22Rv1 (cell line): ENCODE measurements at regions not wholly inside any gene's neighbourhood (a gene's known extent, or its start where the extent isn't known, plus 50 kb on each side); places are given as distances from the start of the nearest gene placed in this dataset.

Source experiments
- ZFX ChIP-seq: fragments of 450-650 bp; IDR thresholded peaks from 2 replicates; pipeline ENCODE4 v1.6.1; 2017; ENCODE audit warnings: antibody characterized with exemption, borderline replicate concordance
- TF ChIP-seq, protein P1 (sequence below): fragments of 450-650 bp; IDR thresholded peaks from 2 replicates; pipeline ENCODE4 v1.5.1; 2017; ENCODE audit warnings: mild to moderate bottlenecking

DNA sequence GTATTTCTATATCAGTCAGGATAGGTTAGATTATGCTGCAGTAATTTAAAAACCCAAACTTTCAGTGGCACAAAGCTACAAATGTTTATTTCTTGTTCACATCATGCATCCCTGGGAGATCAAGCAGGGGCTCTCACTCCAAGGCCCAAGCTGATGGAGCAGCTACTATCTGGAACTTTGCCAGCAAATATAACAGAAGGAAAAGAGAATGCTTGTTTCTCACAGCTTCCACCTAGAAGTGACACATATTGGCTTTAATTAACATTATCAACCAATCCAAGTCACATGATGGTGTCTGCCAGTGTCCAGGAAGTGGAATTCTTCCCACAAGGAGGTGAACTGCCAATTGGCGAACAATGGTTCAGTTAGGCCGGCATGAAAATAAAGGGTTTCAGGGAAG is 306.9 kb downstream of the BCL11A start:
- TF ChIP-seq, protein P1, sequence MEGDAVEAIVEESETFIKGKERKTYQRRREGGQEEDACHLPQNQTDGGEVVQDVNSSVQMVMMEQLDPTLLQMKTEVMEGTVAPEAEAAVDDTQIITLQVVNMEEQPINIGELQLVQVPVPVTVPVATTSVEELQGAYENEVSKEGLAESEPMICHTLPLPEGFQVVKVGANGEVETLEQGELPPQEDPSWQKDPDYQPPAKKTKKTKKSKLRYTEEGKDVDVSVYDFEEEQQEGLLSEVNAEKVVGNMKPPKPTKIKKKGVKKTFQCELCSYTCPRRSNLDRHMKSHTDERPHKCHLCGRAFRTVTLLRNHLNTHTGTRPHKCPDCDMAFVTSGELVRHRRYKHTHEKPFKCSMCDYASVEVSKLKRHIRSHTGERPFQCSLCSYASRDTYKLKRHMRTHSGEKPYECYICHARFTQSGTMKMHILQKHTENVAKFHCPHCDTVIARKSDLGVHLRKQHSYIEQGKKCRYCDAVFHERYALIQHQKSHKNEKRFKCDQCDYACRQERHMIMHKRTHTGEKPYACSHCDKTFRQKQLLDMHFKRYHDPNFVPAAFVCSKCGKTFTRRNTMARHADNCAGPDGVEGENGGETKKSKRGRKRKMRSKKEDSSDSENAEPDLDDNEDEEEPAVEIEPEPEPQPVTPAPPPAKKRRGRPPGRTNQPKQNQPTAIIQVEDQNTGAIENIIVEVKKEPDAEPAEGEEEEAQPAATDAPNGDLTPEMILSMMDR = no peak
- TF ChIP-seq ZFX = no peak
